GM10266 (cell line): ENCODE measurements at regions not wholly inside any gene's neighbourhood (a gene's known extent, or its start where the extent isn't known, plus 50 kb on each side); places are given as distances from the start of the nearest gene placed in this dataset.

Experiments used
- DNase-seq: peaks from one replicate; pipeline ENCODE4 v3.0.0; 2012; ENCODE audit errors: extremely low spot score
- TF ChIP-seq, protein P1 (sequence below): IDR thresholded peaks from 2 replicates; pipeline ENCODE4 v1.5.1; 2012; ENCODE audit warnings: mild to moderate bottlenecking, low read depth; ENCODE audit not compliant: control insufficient read depth, insufficient read depth; ENCODE audit errors: missing control alignments

DNA sequence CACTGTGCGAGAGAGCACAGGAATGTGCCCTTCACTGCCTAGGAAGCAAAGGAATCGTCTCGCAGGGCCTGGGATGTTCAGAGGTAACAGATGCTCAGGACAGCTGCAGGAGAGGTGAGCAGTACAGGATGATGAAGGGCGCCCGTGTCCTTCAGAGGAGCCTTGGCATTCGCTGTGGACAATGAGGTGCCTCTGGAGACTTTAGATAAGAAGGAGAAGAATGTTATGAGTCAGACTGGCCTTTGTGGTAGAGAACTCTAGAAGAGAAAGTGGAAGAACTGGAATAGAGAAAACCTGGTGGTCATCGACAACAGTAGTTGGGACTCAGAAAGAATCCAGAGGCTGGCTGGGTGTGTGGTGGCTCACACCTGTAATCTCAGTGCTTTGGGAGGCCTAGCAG, 64.4 kb upstream of the LEP start:
- DNase-seq, result no peak
- TF ChIP-seq, protein P1, sequence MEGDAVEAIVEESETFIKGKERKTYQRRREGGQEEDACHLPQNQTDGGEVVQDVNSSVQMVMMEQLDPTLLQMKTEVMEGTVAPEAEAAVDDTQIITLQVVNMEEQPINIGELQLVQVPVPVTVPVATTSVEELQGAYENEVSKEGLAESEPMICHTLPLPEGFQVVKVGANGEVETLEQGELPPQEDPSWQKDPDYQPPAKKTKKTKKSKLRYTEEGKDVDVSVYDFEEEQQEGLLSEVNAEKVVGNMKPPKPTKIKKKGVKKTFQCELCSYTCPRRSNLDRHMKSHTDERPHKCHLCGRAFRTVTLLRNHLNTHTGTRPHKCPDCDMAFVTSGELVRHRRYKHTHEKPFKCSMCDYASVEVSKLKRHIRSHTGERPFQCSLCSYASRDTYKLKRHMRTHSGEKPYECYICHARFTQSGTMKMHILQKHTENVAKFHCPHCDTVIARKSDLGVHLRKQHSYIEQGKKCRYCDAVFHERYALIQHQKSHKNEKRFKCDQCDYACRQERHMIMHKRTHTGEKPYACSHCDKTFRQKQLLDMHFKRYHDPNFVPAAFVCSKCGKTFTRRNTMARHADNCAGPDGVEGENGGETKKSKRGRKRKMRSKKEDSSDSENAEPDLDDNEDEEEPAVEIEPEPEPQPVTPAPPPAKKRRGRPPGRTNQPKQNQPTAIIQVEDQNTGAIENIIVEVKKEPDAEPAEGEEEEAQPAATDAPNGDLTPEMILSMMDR, result no peak

DNA sequence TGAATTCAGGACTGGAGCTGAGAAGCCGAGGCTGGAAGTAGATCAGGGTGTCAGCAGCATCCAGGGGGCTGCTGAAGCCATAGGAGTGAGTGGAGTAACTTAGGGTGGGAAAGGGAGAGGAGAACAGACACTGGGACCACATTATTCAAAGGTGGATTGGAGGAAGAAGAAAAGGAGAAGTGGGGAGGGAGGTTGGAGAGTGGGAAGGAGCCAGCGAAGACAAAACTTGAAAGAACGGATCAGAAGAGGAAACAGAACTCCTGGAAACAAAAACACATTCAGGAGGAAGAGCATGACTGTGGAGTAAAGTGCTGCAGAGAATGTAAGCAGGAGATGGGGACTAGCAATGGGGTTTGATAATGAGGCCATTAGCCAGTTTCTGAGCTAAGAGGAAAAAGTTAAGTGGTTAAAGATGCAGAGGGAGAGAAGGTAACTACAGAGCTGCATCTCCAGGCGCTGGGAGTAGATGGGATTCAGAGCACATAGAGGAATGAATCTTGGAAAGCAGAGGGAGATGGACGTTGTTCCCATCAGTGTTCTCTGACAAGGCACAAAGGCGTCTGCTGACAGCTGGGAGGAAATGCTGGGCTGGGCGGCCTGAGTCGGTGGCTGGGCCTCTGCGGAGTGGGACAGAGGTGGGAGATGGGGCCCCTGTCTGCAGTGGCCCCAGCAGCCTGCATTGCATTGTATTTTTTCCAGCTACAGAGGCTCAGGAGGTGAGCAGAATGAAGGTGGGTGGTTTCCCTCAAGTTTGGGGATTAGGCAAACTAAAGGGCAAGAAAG, 63.1 kb upstream of the LEP start:
- no peak for DNase-seq
- TF ChIP-seq, protein P1, result no peak

DNA sequence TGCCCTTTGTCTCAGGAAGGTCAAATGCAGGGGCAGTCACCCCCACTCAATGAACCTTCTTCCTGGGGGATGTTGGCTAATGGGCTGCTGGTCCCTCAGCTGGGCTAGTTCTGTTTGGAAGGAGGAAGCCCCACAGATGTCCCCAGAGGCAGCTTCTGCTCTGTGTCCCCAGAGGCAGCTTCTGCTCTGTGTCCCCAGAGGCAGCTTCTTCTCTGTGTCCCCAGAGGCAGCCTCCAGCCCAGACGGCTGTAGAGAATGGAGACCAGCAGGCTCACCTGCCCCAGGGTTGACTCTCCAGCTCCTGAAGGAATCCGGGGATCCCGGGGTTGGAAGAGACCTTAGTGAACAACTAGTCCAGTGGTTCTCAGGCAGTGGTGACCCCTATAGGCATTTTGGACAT, 62.5 kb upstream of the LEP start:
- DNase-seq, result no peak
- TF ChIP-seq, protein P1, result no peak

DNA sequence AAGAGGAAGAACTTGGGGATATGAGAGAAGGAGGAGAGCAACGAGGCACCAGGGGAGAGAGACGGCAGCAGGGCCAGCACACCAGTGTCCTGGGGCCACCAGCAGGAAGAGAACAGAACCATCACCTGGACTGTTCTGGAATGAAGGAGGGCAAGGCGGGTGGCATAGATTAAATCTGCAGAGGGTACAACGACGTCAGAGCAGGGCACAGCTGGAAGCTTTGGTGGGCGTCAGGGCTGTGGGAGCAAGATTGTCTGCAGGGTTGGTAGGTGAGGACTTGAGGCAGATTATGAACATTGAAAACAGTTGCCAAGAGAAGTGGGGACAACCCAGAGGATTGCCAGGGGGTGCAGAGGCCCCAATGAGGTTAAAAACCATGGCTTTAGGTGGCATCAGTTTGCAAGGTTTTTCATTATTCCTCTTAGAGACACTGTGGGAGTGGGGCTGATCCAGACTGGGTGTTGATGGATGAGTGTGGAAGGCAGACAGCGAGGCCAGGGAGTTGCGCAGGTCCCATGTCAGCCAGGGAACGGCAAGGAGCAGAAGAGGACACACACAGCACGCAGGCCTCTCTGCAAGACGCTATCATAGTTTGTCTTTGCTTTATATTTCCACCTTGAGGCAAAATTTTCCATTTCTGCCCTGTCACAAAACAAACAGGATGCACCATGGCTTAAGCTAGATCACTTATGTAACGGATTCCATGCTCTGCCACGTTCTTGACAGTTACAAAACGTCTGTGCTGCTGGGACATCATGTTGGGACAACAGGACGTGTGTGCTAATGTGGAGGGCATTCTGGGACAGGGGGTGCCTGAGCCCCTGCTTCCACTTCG, 52.5 kb upstream of the LEP start:
- TF ChIP-seq, protein P1, result no peak
- DNase-seq, result no peak

DNA sequence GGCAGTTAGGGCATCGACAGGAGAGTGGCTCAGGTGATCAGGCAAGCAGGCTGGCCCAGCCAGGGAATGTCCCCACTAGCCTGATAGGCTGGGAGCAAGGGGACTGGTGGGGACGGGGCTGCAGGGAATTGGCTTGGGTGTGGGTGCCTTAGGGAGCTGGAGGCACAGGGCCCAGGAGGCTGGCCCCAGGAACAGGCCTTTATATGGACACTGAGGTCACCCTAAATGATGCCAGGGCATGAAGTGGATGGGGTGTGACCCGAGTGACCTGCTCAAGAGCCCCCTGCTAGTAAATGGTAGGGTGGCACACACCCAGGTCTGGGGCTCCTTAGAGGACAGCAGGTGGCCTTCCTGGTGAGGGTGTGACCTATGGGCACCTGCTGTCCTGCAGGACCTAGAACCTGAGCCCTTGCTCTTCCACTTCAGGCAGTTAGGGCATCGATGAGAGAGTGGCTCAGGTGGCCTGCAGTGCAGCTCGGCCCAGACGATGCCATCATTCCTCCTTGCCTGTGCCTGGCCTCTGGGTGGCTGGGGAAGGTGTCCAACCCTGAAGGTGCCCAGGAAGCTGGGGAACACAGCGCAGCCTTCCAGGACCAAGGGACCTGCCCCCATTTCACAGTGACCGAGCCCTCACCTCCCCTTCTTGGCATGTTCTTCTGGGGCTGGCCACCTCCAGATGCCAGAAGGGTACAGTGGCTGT, 51.7 kb upstream of the LEP start:
- DNase-seq, result no peak
- TF ChIP-seq, protein P1, result no peak

DNA sequence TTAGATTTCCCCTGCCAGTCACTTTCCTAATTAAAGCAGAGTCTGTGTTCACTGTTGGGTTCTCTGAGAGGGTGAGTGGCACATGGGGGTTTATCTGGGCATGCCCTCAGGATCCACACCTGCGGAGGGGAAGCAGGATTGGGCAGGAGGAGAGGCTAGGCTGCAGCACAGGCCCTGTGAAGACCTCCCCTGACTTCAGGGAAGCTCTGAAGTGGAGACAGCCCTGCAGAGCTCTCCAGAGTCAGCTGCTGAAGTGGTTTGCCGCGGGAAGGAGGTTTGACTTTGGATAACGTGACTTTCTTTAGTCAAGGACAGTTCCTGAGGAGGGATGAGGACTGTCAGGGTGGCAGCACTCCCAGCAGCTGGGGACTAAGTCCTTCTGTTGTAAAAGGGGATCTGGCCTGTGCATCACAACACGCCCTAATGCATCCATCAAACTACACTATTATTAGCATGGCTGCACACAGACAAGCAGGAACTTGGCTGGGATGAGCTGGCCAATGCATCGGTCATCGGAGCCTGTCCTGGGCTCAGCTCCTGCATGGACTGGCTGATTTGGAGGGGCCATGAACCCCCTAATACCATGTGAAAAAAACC, 50.9 kb upstream of the LEP start:
- DNase-seq, result no peak
- TF ChIP-seq, protein P1, result no peak
